SK-N-MC (cell line): ENCODE measurements at regions not wholly inside any gene's neighbourhood (a gene's known extent, or its start where the extent isn't known, plus 50 kb on each side); places are given as distances from the start of the nearest gene placed in this dataset.

Experiments
- EZH2 ChIP-seq: fragments of 200-600 bp; sonication (generic); IDR thresholded peaks from one replicate; pipeline ENCODE4 v1.6.1; 2017; ENCODE audit warnings: antibody characterized with exemption
- POLR2AphosphoS5 ChIP-seq: IDR thresholded peaks from 2 replicates; pipeline ENCODE4 v1.6.1; 2012; ENCODE audit warnings: mild to moderate bottlenecking, low read depth, low read length, borderline replicate concordance

- TF ChIP-seq EZH2 (no peak), POLR2AphosphoS5 (no peak)
Observed at GRCh38 chr4:65019775-65020174, 610.5 kb upstream of the TECRL start.
